ENCODE measurements at regions not wholly inside any gene's neighbourhood (a gene's known extent, or its start where the extent isn't known, plus 50 kb on each side); places are given as distances from the start of the nearest gene placed in this dataset.
"Not testable (repeated sequence)": the region's sequence is repeated elsewhere in the genome, so short reads cannot be mapped to it uniquely, and the experiment has no call there.

DNA sequence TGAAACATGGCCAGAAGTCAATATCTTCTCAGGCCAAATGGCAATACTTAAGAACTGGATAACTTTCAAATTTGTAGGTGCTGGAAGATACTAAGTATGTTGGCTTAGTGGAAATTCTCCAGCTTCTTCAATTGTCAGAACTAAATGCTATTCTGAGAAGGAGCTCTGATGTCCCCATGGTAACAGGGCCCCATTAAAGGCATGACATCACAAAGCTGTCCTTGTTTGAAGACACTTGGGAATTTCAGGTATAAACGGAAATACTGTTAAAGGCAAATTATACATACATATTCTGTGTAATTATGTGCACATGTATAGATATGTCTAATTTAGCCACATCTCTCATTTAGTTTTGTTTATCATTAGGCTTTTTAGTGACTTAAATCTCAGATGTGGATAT is 210.0 kb upstream of the SEL1L start:
- no peaks in the 10 kb centered on the region for H3K27me3 ChIP-seq (ENCODE audit: insufficient read depth, low read length)
- no peaks in the 10 kb centered on the region for H3K4me1 ChIP-seq (ENCODE audit: control insufficient read depth, insufficient read depth, low read length, unreplicated experiment)
- H3K27ac ChIP-seq (ENCODE audit: low read depth, low read length) = no peak overlapping the region
- no peak overlapping the region for H3K4me3 ChIP-seq (ENCODE audit: low read depth, low read length)
- H2AFZ ChIP-seq (ENCODE audit: low read length, unreplicated experiment) = no peak overlapping the region
- H3K36me3 ChIP-seq (ENCODE audit: insufficient read depth, low read length) = no peaks in the 10 kb centered on the region
- H3K79me2 ChIP-seq (ENCODE audit: control insufficient read depth, insufficient read depth, low read length, unreplicated experiment) = no peaks in the 10 kb centered on the region

DNA sequence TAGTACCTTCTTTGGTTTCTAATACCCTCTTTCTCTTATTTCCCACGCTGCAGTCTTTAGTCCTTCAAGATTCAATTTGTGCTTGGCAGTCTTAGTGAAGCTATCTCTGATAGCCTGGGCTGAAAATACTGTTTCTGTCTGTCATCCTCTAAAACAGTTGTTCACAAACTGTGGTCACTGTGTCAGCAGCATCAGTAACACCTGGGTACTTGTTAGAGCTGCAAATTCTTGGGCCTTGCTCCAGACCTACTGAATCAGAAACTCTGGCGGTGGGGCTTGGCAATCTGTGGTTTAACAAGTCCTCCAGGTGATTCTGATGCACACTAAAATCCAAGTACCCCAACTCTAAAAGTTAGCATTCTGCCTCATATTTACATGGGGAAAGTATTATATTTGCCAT is 217.5 kb upstream of the SEL1L start:
- no peaks in the 10 kb centered on the region for H3K79me2 ChIP-seq (ENCODE audit: control insufficient read depth, insufficient read depth, low read length, unreplicated experiment)
- H2AFZ ChIP-seq (ENCODE audit: low read length, unreplicated experiment) = no peak overlapping the region
- no peaks in the 10 kb centered on the region for H3K36me3 ChIP-seq (ENCODE audit: insufficient read depth, low read length)
- H3K4me1 ChIP-seq (ENCODE audit: control insufficient read depth, insufficient read depth, low read length, unreplicated experiment) = no peaks in the 10 kb centered on the region
- H3K27ac ChIP-seq (ENCODE audit: low read depth, low read length) = no peak overlapping the region
- H3K27me3 ChIP-seq (ENCODE audit: insufficient read depth, low read length) = no peaks in the 10 kb centered on the region
- no peak overlapping the region for H3K4me3 ChIP-seq (ENCODE audit: low read depth, low read length)

DNA sequence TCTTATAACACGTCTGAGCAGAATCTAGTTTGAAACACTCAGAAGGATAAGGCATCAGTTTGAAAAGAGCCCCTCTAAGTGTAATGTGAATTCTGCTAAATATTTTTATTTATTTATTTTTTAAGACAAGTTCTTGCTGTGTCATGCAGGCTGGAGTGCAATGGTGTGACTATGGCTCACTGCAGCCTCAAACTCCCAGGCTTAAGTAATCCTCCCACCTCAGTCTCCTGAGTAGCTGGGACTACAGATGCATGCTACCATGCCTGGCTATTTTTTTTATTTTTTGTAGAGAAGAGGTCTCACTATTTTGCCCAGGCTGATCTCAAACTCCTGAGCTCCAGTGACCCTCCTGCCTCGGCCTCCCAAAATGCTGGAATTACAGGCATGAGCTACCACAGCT is 225.9 kb upstream of the SEL1L start:
- Histone ChIP-seq H3K27me3 (ENCODE audit: insufficient read depth, low read length) (no peaks in the 10 kb centered on the region), H3K79me2 (ENCODE audit: control insufficient read depth, insufficient read depth, low read length, unreplicated experiment) (no peaks in the 10 kb centered on the region), H3K4me1 (ENCODE audit: control insufficient read depth, insufficient read depth, low read length, unreplicated experiment) (no peaks in the 10 kb centered on the region), H3K36me3 (ENCODE audit: insufficient read depth, low read length) (no peaks in the 10 kb centered on the region), H3K4me3 (ENCODE audit: low read depth, low read length) (no peak overlapping the region), H2AFZ (ENCODE audit: low read length, unreplicated experiment) (no peak overlapping the region), H3K27ac (ENCODE audit: low read depth, low read length) (no peak overlapping the region)

DNA sequence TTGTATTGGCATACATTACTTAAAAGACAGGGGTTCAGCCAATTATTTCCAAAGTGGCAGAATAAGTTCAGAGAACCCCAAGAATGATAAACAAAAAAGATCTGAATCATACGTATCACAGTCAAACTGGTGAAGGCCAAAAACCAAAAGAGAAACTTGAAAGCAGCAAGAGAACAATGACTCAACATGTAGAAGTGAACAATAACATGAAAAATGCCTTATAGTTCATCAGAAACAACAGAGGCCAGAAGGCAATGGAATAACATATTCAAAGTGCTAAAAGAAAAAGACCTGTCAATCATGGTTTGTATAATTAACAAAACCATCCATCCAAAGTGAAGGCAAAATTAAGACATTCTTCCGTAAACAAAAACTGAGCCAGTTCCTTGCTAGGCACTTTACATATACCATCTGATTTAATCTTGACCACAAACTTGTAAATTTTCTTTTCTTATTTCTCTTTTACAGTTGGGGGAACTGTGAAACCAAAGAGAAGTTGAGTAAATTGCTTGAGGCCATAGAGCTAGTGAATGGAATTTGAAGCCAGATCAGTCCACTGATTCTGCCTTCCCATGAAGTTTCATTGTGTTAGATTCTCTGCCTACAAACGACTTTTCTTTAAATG is 232.1 kb upstream of the SEL1L start:
- Histone ChIP-seq H3K4me1 (ENCODE audit: control insufficient read depth, insufficient read depth, low read length, unreplicated experiment) (no peaks in the 10 kb centered on the region), H3K36me3 (ENCODE audit: insufficient read depth, low read length) (no peaks in the 10 kb centered on the region), H3K27ac (ENCODE audit: low read depth, low read length) (no peak overlapping the region), H3K27me3 (ENCODE audit: insufficient read depth, low read length) (no peaks in the 10 kb centered on the region), H3K79me2 (ENCODE audit: control insufficient read depth, insufficient read depth, low read length, unreplicated experiment) (no peaks in the 10 kb centered on the region), H2AFZ (ENCODE audit: low read length, unreplicated experiment) (no peak overlapping the region), H3K4me3 (ENCODE audit: low read depth, low read length) (no peak overlapping the region)

DNA sequence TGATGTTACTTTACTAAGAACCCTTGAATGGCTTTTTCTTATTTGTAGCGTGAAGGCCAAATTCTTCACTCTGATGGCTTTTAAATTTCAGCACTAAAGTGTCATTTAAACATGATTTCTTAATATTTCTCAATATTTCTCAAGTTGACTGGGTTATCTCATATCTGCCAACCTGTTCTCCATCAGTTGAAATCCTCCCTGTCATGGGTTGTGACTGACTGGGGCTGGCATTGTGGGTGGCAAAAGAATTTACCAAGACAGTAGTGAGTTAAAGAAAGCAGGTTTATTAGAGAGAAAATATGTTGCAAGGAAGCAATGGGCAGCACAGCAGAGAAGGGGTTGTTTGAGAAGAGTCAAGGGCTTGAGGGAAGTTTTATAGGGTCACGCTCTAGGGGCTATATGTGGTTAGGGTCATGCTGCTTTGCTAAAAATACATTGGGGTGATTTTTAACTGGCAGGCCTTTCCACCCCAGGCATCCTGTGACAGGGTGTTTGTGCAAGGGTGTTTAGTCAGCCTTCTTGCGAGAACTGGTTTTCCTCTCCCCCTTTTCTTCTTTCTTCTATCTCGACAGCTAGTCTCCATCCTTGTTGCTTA is 232.8 kb upstream of the SEL1L start:
- Histone ChIP-seq H2AFZ (ENCODE audit: low read length, unreplicated experiment) (no peak overlapping the region), H3K36me3 (ENCODE audit: insufficient read depth, low read length) (no peaks in the 10 kb centered on the region), H3K79me2 (ENCODE audit: control insufficient read depth, insufficient read depth, low read length, unreplicated experiment) (no peaks in the 10 kb centered on the region), H3K4me1 (ENCODE audit: control insufficient read depth, insufficient read depth, low read length, unreplicated experiment) (no peaks in the 10 kb centered on the region), H3K4me3 (ENCODE audit: low read depth, low read length) (no peak overlapping the region), H3K27me3 (ENCODE audit: insufficient read depth, low read length) (no peaks in the 10 kb centered on the region), H3K27ac (ENCODE audit: low read depth, low read length) (no peak overlapping the region)

DNA sequence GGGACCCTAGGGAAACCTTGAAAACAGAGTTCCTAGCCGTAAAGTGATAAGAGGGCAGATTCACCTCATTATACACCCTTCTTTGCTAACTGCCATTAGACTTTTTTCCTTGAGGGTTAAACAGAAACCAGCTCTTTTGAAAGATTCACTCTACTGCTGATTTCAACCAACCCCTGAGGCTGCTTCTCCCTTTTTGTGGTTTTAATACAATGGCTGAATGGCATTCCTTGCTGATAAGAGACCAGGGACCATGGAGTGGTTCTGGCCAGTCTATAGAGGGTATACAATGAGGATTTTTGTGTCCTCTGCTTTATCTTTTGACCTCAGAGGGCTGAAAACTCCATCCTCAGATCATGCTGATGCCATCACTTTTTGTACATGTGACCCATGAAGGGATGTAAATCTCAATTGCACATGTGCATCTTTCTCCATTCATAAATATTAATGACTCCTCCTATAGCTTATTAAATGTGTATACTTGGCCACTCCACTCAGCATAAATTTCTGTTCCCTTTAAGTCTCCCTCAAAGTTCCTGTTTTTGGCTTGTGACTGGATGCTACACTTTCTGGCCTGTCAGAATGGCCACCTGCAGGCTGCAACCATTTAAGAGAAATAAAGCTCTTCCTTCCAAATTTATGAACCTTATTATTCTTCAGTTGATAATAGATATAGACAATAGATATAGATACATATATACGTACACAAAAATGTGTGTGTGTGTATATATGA is 233.8 kb upstream of the SEL1L start:
- no peaks in the 10 kb centered on the region for H3K4me1 ChIP-seq (ENCODE audit: control insufficient read depth, insufficient read depth, low read length, unreplicated experiment)
- H3K27ac ChIP-seq (ENCODE audit: low read depth, low read length) = no peak overlapping the region
- no peaks in the 10 kb centered on the region for H3K79me2 ChIP-seq (ENCODE audit: control insufficient read depth, insufficient read depth, low read length, unreplicated experiment)
- no peak overlapping the region for H3K4me3 ChIP-seq (ENCODE audit: low read depth, low read length)
- no peak overlapping the region for H2AFZ ChIP-seq (ENCODE audit: low read length, unreplicated experiment)
- H3K36me3 ChIP-seq (ENCODE audit: insufficient read depth, low read length) = no peaks in the 10 kb centered on the region
- no peaks in the 10 kb centered on the region for H3K27me3 ChIP-seq (ENCODE audit: insufficient read depth, low read length)

DNA sequence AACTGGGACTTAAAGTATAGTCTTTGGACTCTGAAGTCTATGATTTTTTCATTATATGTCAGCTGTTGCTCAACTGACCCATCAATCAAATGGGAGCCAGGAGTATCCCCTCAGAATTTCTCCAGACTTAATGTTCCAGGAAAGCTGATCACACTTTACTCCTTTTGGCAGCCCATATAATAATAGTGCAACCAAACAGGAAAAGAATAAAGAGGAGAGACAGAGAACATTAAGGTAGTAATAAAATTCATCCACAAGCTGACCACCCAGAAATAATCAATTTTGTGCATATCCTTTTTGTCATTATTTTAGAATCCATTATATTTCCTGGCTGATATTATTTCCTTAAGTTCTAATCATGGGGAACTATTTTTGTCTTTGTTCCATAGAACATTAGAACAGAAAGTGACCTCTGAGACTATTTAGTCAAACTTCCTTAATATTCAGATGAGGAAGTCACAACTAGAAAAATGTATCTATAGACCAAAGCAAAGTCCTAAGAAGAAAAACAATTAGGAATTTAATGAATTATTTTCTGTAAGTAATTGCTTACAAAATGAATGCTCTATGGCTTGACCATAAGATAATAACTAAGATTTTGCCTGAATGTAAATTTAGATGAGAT is 238.1 kb upstream of the SEL1L start:
- H3K27ac ChIP-seq (ENCODE audit: low read depth, low read length) = no peak overlapping the region
- H3K36me3 ChIP-seq (ENCODE audit: insufficient read depth, low read length) = no peaks in the 10 kb centered on the region
- no peak overlapping the region for H2AFZ ChIP-seq (ENCODE audit: low read length, unreplicated experiment)
- H3K4me1 ChIP-seq (ENCODE audit: control insufficient read depth, insufficient read depth, low read length, unreplicated experiment) = no peaks in the 10 kb centered on the region
- no peaks in the 10 kb centered on the region for H3K27me3 ChIP-seq (ENCODE audit: insufficient read depth, low read length)
- H3K4me3 ChIP-seq (ENCODE audit: low read depth, low read length) = no peak overlapping the region
- no peaks in the 10 kb centered on the region for H3K79me2 ChIP-seq (ENCODE audit: control insufficient read depth, insufficient read depth, low read length, unreplicated experiment)

DNA sequence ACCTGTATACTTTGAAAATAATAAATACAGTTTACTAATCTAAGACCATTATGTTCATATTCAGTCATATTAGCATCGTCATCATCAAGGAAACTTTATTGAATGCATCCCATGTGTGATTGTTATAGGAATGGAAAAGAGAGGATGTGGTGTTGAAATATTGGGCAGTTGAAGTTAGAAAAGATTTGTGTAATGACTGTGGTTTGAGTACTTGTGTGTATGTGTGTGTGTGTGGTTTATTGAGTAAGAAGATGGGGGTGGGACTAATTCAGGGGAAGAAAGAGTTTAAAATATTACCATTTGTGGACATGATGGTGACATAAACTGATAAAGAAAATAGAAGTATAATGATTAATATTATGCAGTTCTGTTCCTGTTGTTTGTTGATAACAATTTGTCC is 238.7 kb upstream of the SEL1L start:
- Histone ChIP-seq H3K79me2 (ENCODE audit: control insufficient read depth, insufficient read depth, low read length, unreplicated experiment) (no peaks in the 10 kb centered on the region), H3K27me3 (ENCODE audit: insufficient read depth, low read length) (no peaks in the 10 kb centered on the region), H3K4me3 (ENCODE audit: low read depth, low read length) (no peak overlapping the region), H3K27ac (ENCODE audit: low read depth, low read length) (no peak overlapping the region), H2AFZ (ENCODE audit: low read length, unreplicated experiment) (no peak overlapping the region), H3K36me3 (ENCODE audit: insufficient read depth, low read length) (no peaks in the 10 kb centered on the region), H3K4me1 (ENCODE audit: control insufficient read depth, insufficient read depth, low read length, unreplicated experiment) (no peaks in the 10 kb centered on the region)

DNA sequence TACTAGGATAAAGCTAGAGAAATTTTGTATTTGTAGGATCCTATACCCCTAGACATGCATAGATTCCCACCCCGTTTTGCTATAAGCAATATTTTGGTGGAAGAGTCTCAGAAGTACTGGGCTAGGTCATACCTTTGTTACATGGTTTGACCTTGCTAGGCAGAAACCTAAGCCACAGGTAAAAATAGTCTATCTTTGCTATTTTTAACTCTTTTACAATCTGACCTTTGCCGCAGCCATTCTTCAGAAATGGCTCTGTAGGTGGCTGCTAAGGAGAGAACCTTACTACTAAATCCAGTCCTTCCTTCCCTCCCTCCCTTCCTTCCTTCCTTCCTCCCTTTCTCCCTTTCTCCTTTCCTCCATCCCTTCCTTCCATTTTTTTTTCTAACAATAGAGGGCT is 242.9 kb upstream of the SEL1L start:
- Histone ChIP-seq H3K4me3 (ENCODE audit: low read depth, low read length) (no peak overlapping the region), H3K4me1 (ENCODE audit: control insufficient read depth, insufficient read depth, low read length, unreplicated experiment) (no peaks in the 10 kb centered on the region), H2AFZ (ENCODE audit: low read length, unreplicated experiment) (no peak overlapping the region), H3K79me2 (ENCODE audit: control insufficient read depth, insufficient read depth, low read length, unreplicated experiment) (no peaks in the 10 kb centered on the region), H3K27me3 (ENCODE audit: insufficient read depth, low read length) (no peaks in the 10 kb centered on the region), H3K27ac (ENCODE audit: low read depth, low read length) (no peak overlapping the region), H3K36me3 (ENCODE audit: insufficient read depth, low read length) (no peaks in the 10 kb centered on the region)

DNA sequence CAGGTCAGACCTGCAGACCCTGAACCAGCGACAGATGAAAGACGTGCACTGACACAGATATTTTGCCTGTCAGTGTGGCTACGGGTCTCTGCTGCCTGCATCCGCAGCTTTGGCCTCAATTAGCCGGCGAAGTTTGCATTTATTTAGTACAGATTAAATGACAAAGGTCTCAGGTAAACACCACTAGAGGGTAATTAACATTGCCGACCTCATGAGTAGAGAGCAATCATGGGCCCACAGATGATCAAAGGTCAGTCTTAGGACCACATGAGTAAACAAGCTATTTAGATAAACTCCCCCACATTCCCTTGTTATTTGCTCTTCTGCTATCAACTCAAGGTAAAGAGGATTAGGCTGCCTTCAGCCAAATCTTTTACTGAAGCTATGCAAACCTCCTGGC is 248.1 kb upstream of the SEL1L start:
- H3K27ac ChIP-seq (ENCODE audit: low read depth, low read length); H3K4me1 ChIP-seq (ENCODE audit: control insufficient read depth, insufficient read depth, low read length, unreplicated experiment); H3K36me3 ChIP-seq (ENCODE audit: insufficient read depth, low read length); H3K27me3 ChIP-seq (ENCODE audit: insufficient read depth, low read length); H3K79me2 ChIP-seq (ENCODE audit: control insufficient read depth, insufficient read depth, low read length, unreplicated experiment); H3K4me3 ChIP-seq (ENCODE audit: low read depth, low read length); H2AFZ ChIP-seq (ENCODE audit: low read length, unreplicated experiment): not testable (repeated sequence)

DNA sequence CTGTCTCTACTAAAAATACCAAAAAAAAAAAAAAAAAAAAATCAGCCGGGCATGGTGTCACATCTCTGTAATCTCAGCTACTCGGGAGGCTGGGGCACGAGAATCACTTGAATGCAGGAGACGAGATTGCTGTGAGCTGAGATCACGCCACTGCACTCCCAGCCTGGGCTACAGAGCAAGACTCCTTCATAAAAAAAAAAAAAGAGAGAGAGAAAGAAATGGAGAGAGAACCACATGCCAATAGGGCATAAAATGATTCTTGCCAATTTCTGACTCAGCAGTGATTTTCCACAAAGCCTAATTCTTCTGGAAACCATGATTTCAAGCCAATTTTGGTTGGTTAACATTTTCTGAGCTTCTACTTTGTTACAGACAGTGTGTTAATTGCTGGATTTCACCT is 250.4 kb upstream of the SEL1L start:
- no peak overlapping the region for H3K4me3 ChIP-seq (ENCODE audit: low read depth, low read length)
- H3K27me3 ChIP-seq (ENCODE audit: insufficient read depth, low read length) = no peaks in the 10 kb centered on the region
- no peaks in the 10 kb centered on the region for H3K4me1 ChIP-seq (ENCODE audit: control insufficient read depth, insufficient read depth, low read length, unreplicated experiment)
- H3K79me2 ChIP-seq (ENCODE audit: control insufficient read depth, insufficient read depth, low read length, unreplicated experiment) = no peaks in the 10 kb centered on the region
- H3K36me3 ChIP-seq (ENCODE audit: insufficient read depth, low read length) = no peaks in the 10 kb centered on the region
- H2AFZ ChIP-seq (ENCODE audit: low read length, unreplicated experiment) = no peak overlapping the region
- no peak overlapping the region for H3K27ac ChIP-seq (ENCODE audit: low read depth, low read length)

All from ACC112 (cell line).